ENCODE measurements at regions not wholly inside any gene's neighbourhood (a gene's known extent, or its start where the extent isn't known, plus 50 kb on each side); places are given as distances from the start of the nearest gene placed in this dataset.

DNA sequence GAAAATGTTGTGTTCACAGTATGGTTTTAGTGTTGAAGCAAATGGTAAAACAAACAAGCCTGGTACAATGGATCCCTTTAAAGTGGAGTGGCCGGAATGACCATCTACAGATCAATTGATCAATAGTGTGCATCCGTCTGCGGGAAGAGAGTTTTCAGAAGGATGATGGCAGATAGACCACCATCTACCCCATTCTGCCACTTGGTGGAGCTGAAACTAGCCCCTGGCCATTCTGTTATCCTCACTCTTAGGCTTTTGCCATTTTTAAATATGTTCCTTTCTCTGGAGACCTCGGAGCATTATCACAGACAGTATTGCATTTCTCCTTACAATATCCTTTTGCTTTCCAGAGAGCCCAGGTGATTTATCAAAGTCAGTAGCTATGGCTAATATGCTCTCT, 258.9 kb upstream of the CFAP20DC start:
- no peaks in the 10 kb centered on the region for H3K9me3 Mint-ChIP-seq
- peaks cover 7% of the 10 kb centered on the region for H3K4me1 Mint-ChIP-seq (ENCODE audit: low read depth)
- H3K4me3 Mint-ChIP-seq = no peak overlapping the region
- intact Hi-C loops (cut with micrococcal nuclease) = no loop called here
- ChIA-PET CTCF (interaction anchor here (0.6 kb wide), 1 partner anchor 502 kb away, joined by 4 read pairs; no protein-coding TSS in a partner anchor), POLR2A (no interaction called here)
- no peaks in the 10 kb centered on the region for H3K36me3 Mint-ChIP-seq
- H3K27ac Mint-ChIP-seq = no peak overlapping the region
- no peak for DNase-seq
- H3K27me3 Mint-ChIP-seq = no peaks in the 10 kb centered on the region

GRCh38 chr3:59308001-59308400, 258.2 kb upstream of the CFAP20DC start:
- no peak for DNase-seq
- H3K36me3 Mint-ChIP-seq = no peaks in the 10 kb centered on the region
- ChIA-PET POLR2A (no interaction called here), CTCF (no interaction called here)
- no peaks in the 10 kb centered on the region for H3K27me3 Mint-ChIP-seq
- H3K27ac Mint-ChIP-seq = no peak overlapping the region
- intact Hi-C loops (cut with micrococcal nuclease) = no loop called here
- peaks cover 7% of the 10 kb centered on the region for H3K4me1 Mint-ChIP-seq (ENCODE audit: low read depth)
- H3K9me3 Mint-ChIP-seq = no peaks in the 10 kb centered on the region
- no peak overlapping the region for H3K4me3 Mint-ChIP-seq

GRCh38 chr3:59306436-59306835, 256.6 kb upstream of the CFAP20DC start:
- H3K27ac Mint-ChIP-seq = no peak overlapping the region

DNA sequence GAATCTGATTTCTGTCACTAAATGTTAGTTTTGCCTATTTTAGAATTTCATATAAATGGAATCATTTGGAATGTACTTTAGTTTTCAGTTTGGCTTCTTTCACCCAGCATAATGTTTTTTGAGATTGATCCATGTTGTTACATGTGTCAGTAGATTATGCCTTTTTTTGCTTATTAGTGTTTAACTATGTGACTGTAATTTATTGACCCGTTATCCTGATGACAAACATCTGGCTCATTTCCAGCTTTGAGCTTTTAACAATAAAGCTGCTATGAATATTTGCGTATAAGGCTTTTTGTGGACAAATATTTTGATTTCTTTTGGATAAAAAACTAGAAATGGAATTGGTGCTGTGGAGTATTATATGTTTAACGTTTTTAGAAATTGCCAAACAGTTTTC, 254.5 kb upstream of the CFAP20DC start:
- POLR2A ChIA-PET = no interaction called here
- Mint-ChIP-seq H3K27ac (no peak overlapping the region), H3K36me3 (no peaks in the 10 kb centered on the region), H3K9me3 (peaks cover 3% of the 10 kb centered on the region), H3K4me1 (ENCODE audit: low read depth) (no peaks in the 10 kb centered on the region), H3K27me3 (no peaks in the 10 kb centered on the region), H3K4me3 (no peak overlapping the region)
- DNase-seq = no peak
- CTCF ChIA-PET = interaction anchor here (0.6 to 1.2 kb wide), 2 partner anchors 9 to 1020 kb away, joined by 3 to 8 read pairs; no protein-coding TSS in a partner anchor
- intact Hi-C loops (cut with micrococcal nuclease) = no loop called here

More at GRCh38 chr3:59306436-59306835, 256.6 kb upstream of the CFAP20DC start:
- H3K4me3 Mint-ChIP-seq = no peak overlapping the region
- no peaks in the 10 kb centered on the region for H3K9me3 Mint-ChIP-seq
- ChIA-PET CTCF (no interaction called here), POLR2A (no interaction called here)
- intact Hi-C loops (cut with micrococcal nuclease) = no loop called here
- no peaks in the 10 kb centered on the region for H3K36me3 Mint-ChIP-seq
- no peaks in the 10 kb centered on the region for H3K27me3 Mint-ChIP-seq
- peaks cover 7% of the 10 kb centered on the region for H3K4me1 Mint-ChIP-seq (ENCODE audit: low read depth)
- DNase-seq = no peak

GRCh38 chr3:59303452-59303851, 253.6 kb upstream of the CFAP20DC start:
- ChIA-PET CTCF (interaction anchor here (0.6 to 1.2 kb wide), 2 partner anchors 10 to 1661 kb away, joined by 4 to 8 read pairs; no protein-coding TSS in a partner anchor), POLR2A (no interaction called here)
- DNase-seq = no peak
- no peaks in the 10 kb centered on the region for H3K4me1 Mint-ChIP-seq (ENCODE audit: low read depth)
- H3K9me3 Mint-ChIP-seq = peaks cover 3% of the 10 kb centered on the region
- no peak overlapping the region for H3K27ac Mint-ChIP-seq
- intact Hi-C loops (cut with micrococcal nuclease) = no loop called here
- no peaks in the 10 kb centered on the region for H3K27me3 Mint-ChIP-seq
- no peaks in the 10 kb centered on the region for H3K36me3 Mint-ChIP-seq
- H3K4me3 Mint-ChIP-seq = no peak overlapping the region

DNA sequence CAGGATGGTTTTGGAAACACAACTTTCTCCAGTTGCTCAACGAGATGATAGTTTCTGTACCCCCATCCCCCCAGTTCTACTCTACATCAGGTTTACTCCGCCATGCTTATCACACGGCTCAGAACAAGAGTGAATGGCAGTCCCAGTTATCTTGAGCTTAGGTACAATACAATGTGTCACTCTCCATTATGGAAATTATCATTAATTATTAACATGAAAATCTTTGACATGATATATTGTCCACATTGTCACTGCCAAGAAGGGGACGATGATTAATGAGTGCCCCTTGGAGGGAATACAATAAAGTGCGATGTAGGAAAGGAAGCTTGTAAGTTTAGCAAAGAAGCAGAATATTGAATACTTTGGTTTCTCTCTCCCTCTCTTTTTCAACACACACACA, 252.6 kb upstream of the CFAP20DC start:
- H3K9me3 Mint-ChIP-seq = peaks cover 3% of the 10 kb centered on the region
- POLR2A ChIA-PET = no interaction called here
- intact Hi-C loops (cut with micrococcal nuclease) = no loop called here
- no peaks in the 10 kb centered on the region for H3K36me3 Mint-ChIP-seq
- CTCF ChIA-PET = no interaction called here
- no peak for DNase-seq
- no peak overlapping the region for H3K27ac Mint-ChIP-seq
- no peaks in the 10 kb centered on the region for H3K27me3 Mint-ChIP-seq
- H3K4me1 Mint-ChIP-seq (ENCODE audit: low read depth) = no peaks in the 10 kb centered on the region
- H3K4me3 Mint-ChIP-seq = no peak overlapping the region

DNA sequence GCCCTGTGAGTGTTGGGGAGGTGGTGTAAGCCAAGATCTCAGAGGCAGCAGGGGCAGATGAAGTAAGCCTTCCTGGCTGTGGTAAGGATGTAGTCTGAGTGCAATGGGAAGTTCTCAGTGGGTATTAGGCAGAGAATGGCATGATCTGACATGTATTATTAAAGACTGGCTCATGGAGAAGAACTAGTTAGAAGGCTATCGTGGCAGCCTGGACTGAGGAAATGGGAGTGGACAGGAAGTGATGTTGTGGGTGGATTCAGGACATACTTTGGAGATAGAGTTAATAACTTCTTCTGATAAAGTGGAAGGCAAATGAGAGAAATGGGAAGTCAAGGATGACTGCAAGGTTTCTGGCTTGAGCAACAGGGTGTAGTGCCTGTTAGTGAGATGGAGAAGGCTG, 250.9 kb upstream of the CFAP20DC start:
- no peak for DNase-seq
- no peaks in the 10 kb centered on the region for H3K36me3 Mint-ChIP-seq
- H3K4me3 Mint-ChIP-seq = no peak overlapping the region
- peaks cover 5% of the 10 kb centered on the region for H3K9me3 Mint-ChIP-seq
- H3K27ac Mint-ChIP-seq = no peak overlapping the region
- intact Hi-C loops (cut with micrococcal nuclease) = no loop called here
- no peaks in the 10 kb centered on the region for H3K4me1 Mint-ChIP-seq (ENCODE audit: low read depth)
- H3K27me3 Mint-ChIP-seq = no peaks in the 10 kb centered on the region
- CTCF ChIA-PET = no interaction called here
- POLR2A ChIA-PET = no interaction called here

DNA sequence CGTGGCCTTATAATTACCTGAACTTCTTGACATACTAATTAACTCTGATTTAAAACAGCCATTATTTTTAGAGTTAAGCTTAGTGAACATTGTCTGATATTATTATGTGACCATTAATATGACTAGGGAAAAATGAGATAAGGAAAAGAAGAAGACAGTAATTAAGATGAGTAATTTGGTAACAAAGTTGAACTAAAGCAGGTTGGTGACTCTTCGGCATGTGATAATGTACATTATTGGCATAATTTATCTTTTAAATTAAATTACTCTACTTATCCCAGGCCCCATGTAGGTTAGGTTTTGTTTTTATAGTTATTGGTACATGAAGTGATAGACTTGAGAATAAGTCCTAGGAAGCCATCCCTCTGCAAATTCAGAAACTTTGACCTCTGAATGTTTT, 249.7 kb upstream of the CFAP20DC start:
- H3K36me3 Mint-ChIP-seq = peaks cover 3% of the 10 kb centered on the region
- no peaks in the 10 kb centered on the region for H3K4me1 Mint-ChIP-seq (ENCODE audit: low read depth)
- ChIA-PET CTCF (interaction anchor here (1.9 kb wide), 1 partner anchor 14 kb away, joined by 7 read pairs; no protein-coding TSS in a partner anchor), POLR2A (no interaction called here)
- DNase-seq = no peak
- H3K4me3 Mint-ChIP-seq = no peak overlapping the region
- no peak overlapping the region for H3K27ac Mint-ChIP-seq
- intact Hi-C loops (cut with micrococcal nuclease) = no loop called here
- H3K9me3 Mint-ChIP-seq = peaks cover 9% of the 10 kb centered on the region
- H3K27me3 Mint-ChIP-seq = no peaks in the 10 kb centered on the region

DNA sequence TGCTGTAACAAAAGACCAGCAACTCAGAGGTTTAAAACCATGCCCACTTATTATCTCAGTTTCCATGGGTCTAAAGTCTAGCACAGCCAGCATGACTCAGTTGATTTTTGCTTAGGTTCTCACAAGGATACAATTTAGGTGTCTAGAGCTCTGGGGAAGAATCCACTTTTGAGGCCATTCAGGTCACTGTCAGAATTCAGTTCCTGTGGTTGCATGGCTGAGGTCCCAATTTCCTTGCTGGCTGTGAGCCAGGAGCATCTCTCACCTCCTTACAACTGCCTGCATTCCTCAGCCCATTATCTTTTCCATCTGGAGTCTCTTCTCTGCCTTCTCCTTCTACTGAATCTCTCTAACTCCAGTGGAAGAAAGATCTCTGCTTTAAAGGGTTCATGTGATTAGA, 240.5 kb upstream of the CFAP20DC start:
- ChIA-PET POLR2A (no interaction called here), CTCF (no interaction called here)
- Mint-ChIP-seq H3K36me3 (peaks cover 12% of the 10 kb centered on the region), H3K9me3 (peaks cover 19% of the 10 kb centered on the region), H3K4me1 (ENCODE audit: low read depth) (peaks cover 35% of the 10 kb centered on the region), H3K4me3 (no peak overlapping the region), H3K27ac (no peak overlapping the region), H3K27me3 (no peaks in the 10 kb centered on the region)
- DNase-seq = no peak
- intact Hi-C loops (cut with micrococcal nuclease) = no loop called here

DNA sequence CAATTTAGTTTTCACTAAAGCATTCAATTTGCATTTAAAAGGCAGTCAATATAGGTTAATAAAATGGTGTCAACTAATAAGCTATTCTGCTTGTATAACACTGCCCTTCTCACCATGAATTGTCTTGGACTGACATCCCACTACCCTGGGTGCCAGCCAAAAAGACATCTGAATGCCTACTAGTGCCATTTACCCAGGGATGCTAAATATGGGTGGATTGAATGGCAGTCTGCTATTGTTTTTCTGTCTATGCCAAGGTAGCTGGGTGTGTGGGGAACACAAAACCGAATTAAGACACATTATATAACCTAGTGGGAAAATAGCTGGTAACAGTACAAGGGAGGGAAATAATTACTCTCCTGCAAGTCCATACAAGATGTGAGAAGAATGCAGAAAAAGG, 240.0 kb upstream of the CFAP20DC start:
- intact Hi-C loops (cut with micrococcal nuclease) = loop anchor here (5.0 kb wide), 1 partner anchor 78 kb away; no protein-coding TSS in a partner anchor
- Mint-ChIP-seq H3K27ac (no peak overlapping the region), H3K27me3 (no peaks in the 10 kb centered on the region), H3K9me3 (peaks cover 17% of the 10 kb centered on the region), H3K4me1 (ENCODE audit: low read depth) (peaks cover 35% of the 10 kb centered on the region), H3K4me3 (no peak overlapping the region), H3K36me3 (peaks cover 9% of the 10 kb centered on the region)
- ChIA-PET CTCF (no interaction called here), POLR2A (no interaction called here)
- no peak for DNase-seq

DNA sequence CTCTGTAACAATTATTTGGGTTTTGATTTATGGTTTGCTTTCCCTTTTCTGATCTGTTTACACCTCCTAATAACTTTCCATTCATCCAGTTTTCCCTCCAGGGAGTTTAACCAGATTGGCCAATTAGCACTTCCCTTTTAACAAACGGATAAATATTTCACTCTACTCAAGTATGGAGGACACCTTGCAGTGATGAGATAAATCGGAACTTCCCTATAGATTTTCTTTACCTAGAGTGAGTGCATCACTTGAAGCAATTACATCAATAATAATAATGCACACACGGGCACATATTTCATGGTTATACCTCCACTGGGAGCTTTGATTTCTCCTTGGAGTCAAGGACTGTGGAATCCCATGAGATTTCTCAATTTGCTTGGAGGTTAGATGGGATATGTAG, 239.1 kb upstream of the CFAP20DC start:
- peaks cover 9% of the 10 kb centered on the region for H3K9me3 Mint-ChIP-seq
- no peak overlapping the region for H3K27ac Mint-ChIP-seq
- no peak overlapping the region for H3K4me3 Mint-ChIP-seq
- H3K4me1 Mint-ChIP-seq (ENCODE audit: low read depth) = peaks cover 35% of the 10 kb centered on the region
- peaks cover 9% of the 10 kb centered on the region for H3K36me3 Mint-ChIP-seq
- CTCF ChIA-PET = no interaction called here
- DNase-seq = no peak
- POLR2A ChIA-PET = no interaction called here
- intact Hi-C loops (cut with micrococcal nuclease) = loop anchor here (5.0 kb wide), 1 partner anchor 77 kb away; no protein-coding TSS in a partner anchor
- no peaks in the 10 kb centered on the region for H3K27me3 Mint-ChIP-seq

DNA sequence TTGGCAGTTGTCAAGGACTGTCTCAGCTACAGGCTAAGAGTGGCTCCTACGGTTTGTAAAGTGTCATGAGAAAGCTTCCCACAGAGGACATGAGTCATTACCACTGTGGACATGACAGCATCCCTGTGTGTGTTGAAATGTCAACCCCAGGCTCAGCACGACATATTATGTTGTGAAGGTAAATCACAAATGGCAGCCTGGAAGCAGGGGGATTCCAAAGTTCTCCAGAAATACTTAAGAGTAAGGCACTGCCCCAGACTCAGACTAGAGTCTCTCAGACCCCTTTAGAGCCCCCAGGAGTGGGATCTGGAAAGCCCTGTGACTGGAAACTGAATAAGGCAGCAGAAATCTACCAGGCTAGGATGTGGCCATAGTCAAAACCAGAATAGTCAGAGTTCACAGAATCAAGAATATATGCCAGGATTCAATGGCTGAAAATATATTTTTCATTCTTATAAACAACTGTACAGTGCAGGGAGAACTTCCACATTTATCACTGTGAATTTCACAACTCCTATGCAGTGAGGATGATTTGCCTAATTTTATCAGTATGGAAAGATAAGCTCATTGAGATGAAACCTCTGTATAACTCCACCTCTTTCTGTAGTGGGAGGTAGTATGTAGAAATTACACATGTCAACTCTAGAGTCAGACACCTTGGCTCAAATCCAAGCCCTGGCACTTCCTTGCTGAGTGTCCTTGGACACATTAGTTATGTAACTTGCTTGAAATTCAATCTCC, 237.1 kb upstream of the CFAP20DC start:
- Mint-ChIP-seq H3K27ac (peak overlapping the region; percentile 18), H3K36me3 (no peaks in the 10 kb centered on the region), H3K9me3 (no peaks in the 10 kb centered on the region), H3K27me3 (no peaks in the 10 kb centered on the region), H3K4me3 (no peak overlapping the region), H3K4me1 (ENCODE audit: low read depth) (peaks cover 35% of the 10 kb centered on the region)
- CTCF ChIA-PET = interaction anchor here (0.8 to 1.4 kb wide), 6 partner anchors 10 to 288 kb away, joined by 3 to 7 read pairs (median 3); no protein-coding TSS in a partner anchor
- POLR2A ChIA-PET = interaction anchor here (0.6 to 1.1 kb wide), 2 partner anchors 52 to 279 kb away, joined by 3 read pairs; no protein-coding TSS in a partner anchor
- DNase-seq = peak; percentile 52
- intact Hi-C loops (cut with micrococcal nuclease) = loop anchor here (1.0 to 5.0 kb wide), 4 partner anchors 52 to 140 kb away; no protein-coding TSS in a partner anchor

DNA sequence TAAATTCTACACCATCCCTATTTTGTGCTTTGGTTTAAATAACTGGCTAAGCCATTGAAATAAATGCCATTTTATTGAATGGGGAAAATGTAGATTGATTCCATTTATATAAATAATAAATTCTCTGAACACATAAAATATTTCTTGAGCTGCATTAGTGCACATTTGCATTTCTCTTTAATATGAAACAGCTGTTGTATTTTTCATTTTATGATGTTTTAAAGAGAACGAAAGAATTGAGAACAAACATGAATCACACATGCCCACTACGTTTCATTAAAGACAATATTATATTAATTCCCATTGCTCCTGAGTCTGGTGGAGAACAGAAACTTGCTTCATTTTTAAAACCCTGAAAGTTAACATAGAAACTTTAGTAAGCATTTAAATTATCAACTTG, 235.7 kb upstream of the CFAP20DC start:
- ChIA-PET POLR2A (interaction anchor here (1.1 kb wide), 1 partner anchor 50 kb away, joined by 3 read pairs; no protein-coding TSS in a partner anchor), CTCF (interaction anchor here (1.2 kb wide), 1 partner anchor 28 kb away, joined by 3 read pairs; no protein-coding TSS in a partner anchor)
- Mint-ChIP-seq H3K4me1 (ENCODE audit: low read depth) (peaks cover 26% of the 10 kb centered on the region), H3K9me3 (no peaks in the 10 kb centered on the region), H3K27ac (no peak overlapping the region), H3K36me3 (no peaks in the 10 kb centered on the region), H3K4me3 (no peak overlapping the region), H3K27me3 (no peaks in the 10 kb centered on the region)
- no peak for DNase-seq
- intact Hi-C loops (cut with micrococcal nuclease) = loop anchor here (5.0 kb wide), 1 partner anchor 73 kb away; no protein-coding TSS in a partner anchor
